ENCODE measurements at regions not wholly inside any gene's neighbourhood (a gene's known extent, or its start where the extent isn't known, plus 50 kb on each side); places are given as distances from the start of the nearest gene placed in this dataset.

DNA sequence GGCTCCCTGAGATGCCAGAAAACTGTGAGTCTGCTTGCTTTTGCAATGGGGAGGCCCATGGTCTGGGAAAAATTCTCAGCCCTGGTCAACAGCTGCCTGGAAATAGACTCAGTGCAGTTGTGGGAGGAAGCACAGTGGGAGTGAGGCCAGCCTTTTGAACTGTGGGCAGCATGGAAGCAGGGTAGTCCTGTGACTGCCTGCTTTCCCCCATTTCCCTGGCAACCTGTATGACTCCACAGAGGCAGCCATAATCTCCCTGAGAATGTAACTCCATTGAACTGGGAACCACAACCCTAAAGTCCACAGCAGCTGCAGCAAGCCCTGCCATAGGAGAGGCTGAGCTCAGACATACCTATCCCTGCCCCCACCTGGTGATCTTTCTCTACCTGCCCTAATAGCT is 494.6 kb upstream of the FAT3 start:
- ATAC-seq (ENCODE audit: low read depth) (no peak), DNase-seq (no peak)
- TF ChIP-seq EZH2 (IDR thresholded peaks at IDR 0.05; ENCODE audit: borderline replicate concordance, insufficient read depth, low read depth, low read length, poor library complexity, severe bottlenecking) (no peak), CTCF (IDR thresholded peaks at IDR 0.05) (no peak)
- H3K27me3 Mint-ChIP-seq: no peaks in the 10 kb centered on the region
- ChIA-PET CTCF (no interaction called here), POLR2A (no interaction called here)
- no peaks in the 10 kb centered on the region for H3K36me3 ChIP-seq (replicated peaks in 1 of 2; ENCODE audit: control extremely low read depth in 1 of 2, control insufficient read depth in 1 of 2, extremely low read depth in 1 of 2, insufficient read depth in 2 of 2, low read length in 1 of 2)
- no peak overlapping the region for H3K27ac Mint-ChIP-seq
- intact Hi-C loops (cut with micrococcal nuclease): no loop called here
- no peaks in the 10 kb centered on the region for H3K79me2 ChIP-seq (ENCODE audit: control insufficient read depth, insufficient read depth, low read length)
- H4K20me1 ChIP-seq (ENCODE audit: control insufficient read depth, insufficient read depth, low read length, poor library complexity, severe bottlenecking): no peaks in the 10 kb centered on the region
- H3K27me3 ChIP-seq (replicated peaks in 1 of 4; ENCODE audit: control extremely low read depth in 1 of 4, control insufficient read depth in 3 of 4, insufficient read depth in 4 of 4, low read length in 3 of 4): no peaks in the 10 kb centered on the region
- peaks cover 0 to 4% (median 0%) of the 10 kb centered on the region in 3 donors for H3K9me3 ChIP-seq (ENCODE audit: control extremely low read depth in 1 of 3, control insufficient read depth in 2 of 3, insufficient read depth in 1 of 3, low read length in 2 of 3)
- no peaks in the 10 kb centered on the region for H3K4me1 Mint-ChIP-seq
- no peak overlapping the region for H2AFZ ChIP-seq (ENCODE audit: insufficient read depth, low read depth, low read length, poor library complexity, severe bottlenecking)
- no peak overlapping the region for H3K4me2 ChIP-seq (replicated peaks; ENCODE audit: low read depth, low read length, poor library complexity, severe bottlenecking)
- H3K9ac ChIP-seq (ENCODE audit: low read length): no peak overlapping the region
- H3K27ac ChIP-seq (ENCODE audit: low read length in 2 of 2): no peak overlapping the region
- peaks cover 6% of the 10 kb centered on the region for H3K9me3 Mint-ChIP-seq (ENCODE audit: insufficient read depth)
- no peak overlapping the region for H3K4me3 ChIP-seq (ENCODE audit: control extremely low read depth in 1 of 5, extremely low read depth in 1 of 5, insufficient read depth in 1 of 5, low read depth in 2 of 5, low read length in 4 of 5)
- no peak overlapping the region for H3K4me3 Mint-ChIP-seq
- no peaks in the 10 kb centered on the region for H3K4me1 ChIP-seq (ENCODE audit: control insufficient read depth in 2 of 2, insufficient read depth in 2 of 2, low read length in 2 of 2)

GRCh38 chr11:91717169-91717568 is 507.4 kb upstream of the FAT3 start:
- no peaks in the 10 kb centered on the region for H3K79me2 ChIP-seq (ENCODE audit: control insufficient read depth, insufficient read depth, low read length)
- peaks cover 6% of the 10 kb centered on the region for H3K9me3 Mint-ChIP-seq (ENCODE audit: insufficient read depth)

More at GRCh38 chr11:91717169-91717568, 507.4 kb upstream of the FAT3 start:
- DNase-seq: no peak
- Histone ChIP-seq H3K4me3 (ENCODE audit: control extremely low read depth in 1 of 5, extremely low read depth in 1 of 5, insufficient read depth in 1 of 5, low read depth in 2 of 5, low read length in 4 of 5) (no peak overlapping the region), H2AFZ (ENCODE audit: insufficient read depth, low read depth, low read length, poor library complexity, severe bottlenecking) (no peak overlapping the region), H3K4me1 (ENCODE audit: control insufficient read depth in 2 of 2, insufficient read depth in 2 of 2, low read length in 2 of 2) (no peaks in the 10 kb centered on the region), H3K9ac (ENCODE audit: low read length) (no peak overlapping the region), H3K27me3 (replicated peaks in 1 of 4; ENCODE audit: control extremely low read depth in 1 of 4, control insufficient read depth in 3 of 4, insufficient read depth in 4 of 4, low read length in 3 of 4) (no peaks in the 10 kb centered on the region), H3K9me3 (ENCODE audit: control extremely low read depth in 1 of 3, control insufficient read depth in 2 of 3, insufficient read depth in 1 of 3, low read length in 2 of 3) (peaks cover 0 to 3% (median 0%) of the 10 kb centered on the region in 3 donors), H3K4me2 (replicated peaks; ENCODE audit: low read depth, low read length, poor library complexity, severe bottlenecking) (no peak overlapping the region), H4K20me1 (ENCODE audit: control insufficient read depth, insufficient read depth, low read length, poor library complexity, severe bottlenecking) (no peaks in the 10 kb centered on the region), H3K27ac (ENCODE audit: low read length in 2 of 2) (no peak overlapping the region), H3K36me3 (replicated peaks in 1 of 2; ENCODE audit: control extremely low read depth in 1 of 2, control insufficient read depth in 1 of 2, extremely low read depth in 1 of 2, insufficient read depth in 2 of 2, low read length in 1 of 2) (no peaks in the 10 kb centered on the region)
- no peak for TF ChIP-seq EZH2 (IDR thresholded peaks at IDR 0.05; ENCODE audit: borderline replicate concordance, insufficient read depth, low read depth, low read length, poor library complexity, severe bottlenecking)
- no peak for ATAC-seq (ENCODE audit: low read depth)
- POLR2A ChIA-PET: no interaction called here
- Mint-ChIP-seq H3K27me3 (no peaks in the 10 kb centered on the region), H3K27ac (no peak overlapping the region), H3K4me3 (no peak overlapping the region), H3K4me1 (no peaks in the 10 kb centered on the region)
- intact Hi-C loops (cut with micrococcal nuclease): no loop called here
- WGBS (ENCODE audit: insufficient coverage): 63% methylated on average over 2 of the region's 5 CpGs
- CTCF ChIA-PET: no interaction called here
